HepG2 (cell line): ENCODE measurements at regions not wholly inside any gene's neighbourhood (a gene's known extent, or its start where the extent isn't known, plus 50 kb on each side); places are given as distances from the start of the nearest gene placed in this dataset.

Experiments used
- ATAC-seq: fragments of 200-7000 bp; cut with Tn5 transposase; 3 replicates; pipeline ENCODE4 v1.9.1; 2020; ENCODE audit warnings: mild to moderate bottlenecking, moderate library complexity
- BruUV-seq: library from RNA; stranded (reverse); fragments of 400-500 nt; replicated peaks from 2 replicates; lab custom pipeline; 2021; lab: Mats Ljungman, UMichigan
- CTCF ChIA-PET: fragments of 300-600 bp; formaldehyde crosslinking; extraction: SDS; loops from one replicate; lab custom pipeline; 2021; ENCODE audit warnings: low total read pairs, inconsistent platforms, low intra/inter-chr PET ratio; lab: Yijun Ruan, JAX
- POLR2A ChIA-PET: fragments of 350-600 bp; sonication (Branson Sonifier 250); formaldehyde crosslinking; loops from one replicate; lab custom pipeline; 2020; ENCODE audit warnings: antibody characterized with exemption, inconsistent platforms; lab: Yijun Ruan, JAX
- DNase-seq: peaks from one replicate; pipeline ENCODE4 v3.0.0-alpha.2; 2015; ENCODE audit warnings: low spot score
- FAIRE-seq: peaks from 3 replicates; lab custom pipeline; 2011; peaks lifted over from hg19 to GRCh38; lab: Jason Lieb, UNC
- H2AFZ ChIP-seq: one replicate; pipeline ENCODE4 v1.6.1; 2011; ENCODE audit warnings: low read length, inconsistent platforms
- H3K27ac ChIP-seq: fragments of 300-600 bp; 3 replicates; pipeline ENCODE4 v1.8.0; 2011; ENCODE audit warnings: mixed run types, mild to moderate bottlenecking, mixed read lengths, low read length, inconsistent platforms; ENCODE audit not compliant: insufficient read depth; ENCODE audit errors: extremely low read length
- H3K27me3 ChIP-seq, 2 experiments: fragments of 200-600 bp in 1 of 2; 2 replicates in 1 of 2; 3 replicates in 1 of 2; pipeline versions ENCODE4 v1.6.0 to v1.8.0; 2011; ENCODE audit warnings: low read length in 2 of 2, mild to moderate bottlenecking in 2 of 2, moderate library complexity in 2 of 2, inconsistent platforms in 1 of 2; ENCODE audit not compliant: insufficient read depth in 2 of 2, control insufficient read depth in 1 of 2
- H3K36me3 ChIP-seq, 2 experiments: fragments of 200-600 bp in 1 of 2; replicated peaks in 1 of 2; 2 replicates in 1 of 2; 3 replicates in 1 of 2; pipeline versions ENCODE4 v1.5.1 to v1.8.0; 2011; ENCODE audit warnings: low read length in 2 of 2, inconsistent platforms in 1 of 2; ENCODE audit not compliant: insufficient read depth in 2 of 2, control insufficient read depth in 1 of 2
- H3K4me1 ChIP-seq: 2 replicates; pipeline ENCODE4 v1.5.1; 2012; ENCODE audit warnings: low read length, inconsistent platforms; ENCODE audit not compliant: insufficient read depth
- H3K4me2 ChIP-seq: 2 replicates; pipeline ENCODE4 v1.6.0; 2011; ENCODE audit warnings: low read depth, low read length, inconsistent platforms
- H3K4me3 ChIP-seq, 3 experiments: fragments of 200-600 bp in 1 of 3; sonication (generic), shearing (Covaris generic) in 1 of 3; replicated peaks in 1 of 3; 2 replicates each; pipeline ENCODE4 v1.5.1; 2011 to 2016; ENCODE audit warnings: low read length in 3 of 3, inconsistent platforms in 2 of 3, low read depth in 2 of 3, mild to moderate bottlenecking in 2 of 3, control low read depth in 1 of 3, mixed read lengths in 1 of 3; ENCODE audit not compliant: insufficient read depth in 1 of 3
- H3K79me2 ChIP-seq: one replicate; pipeline ENCODE4 v1.6.1; 2011; ENCODE audit warnings: low read length, inconsistent platforms; ENCODE audit not compliant: insufficient read depth
- H3K9ac ChIP-seq: 2 replicates; pipeline ENCODE4 v1.6.0; 2011; ENCODE audit warnings: mild to moderate bottlenecking, low read depth, low read length, inconsistent platforms; ENCODE audit not compliant: insufficient read depth
- H3K9me3 ChIP-seq: 2 replicates; pipeline ENCODE4 v1.5.1; 2012; ENCODE audit warnings: mild to moderate bottlenecking, low read length
- H4K20me1 ChIP-seq: 2 replicates; pipeline ENCODE4 v1.6.0; 2011; ENCODE audit warnings: inconsistent platforms, mild to moderate bottlenecking, low read length, moderate library complexity; ENCODE audit not compliant: insufficient read depth
- BHLHE40 ChIP-seq: IDR thresholded peaks from 2 replicates; pipeline ENCODE4 v1.6.1; 2011; ENCODE audit warnings: low read length, improper control_type of control experiment
- ETV5 ChIP-seq: IDR thresholded peaks from 2 replicates; pipeline ENCODE4 v1.6.1; 2018; ENCODE audit warnings: missing biosample characterization, missing genetic modification reagents, inconsistent platforms, borderline replicate concordance
- HNRNPLL ChIP-seq: fragments of 200-400 bp; formaldehyde crosslinking; IDR thresholded peaks from 2 replicates; pipeline ENCODE4 v1.6.1; 2017; ENCODE audit warnings: mild to moderate bottlenecking, low read depth, low read length; ENCODE audit not compliant: poor library complexity, severe bottlenecking
- SOX6 ChIP-seq, 2 experiments: fragments of 450-650 bp in 1 of 2; sonication (generic) in 1 of 2; formaldehyde crosslinking in 1 of 2; IDR thresholded peaks; 2 replicates each; pipeline versions ENCODE4 v1.4.0 to v1.6.1; 2017 to 2020; ENCODE audit warnings: antibody characterized with exemption in 1 of 2, mild to moderate bottlenecking in 1 of 2, missing genetic modification reagents in 1 of 2
- ZMYM2 ChIP-seq: sonication (generic); formaldehyde crosslinking; IDR thresholded peaks from 2 replicates; pipeline ENCODE4 v1.8.0; 2022; ENCODE audit warnings: mild to moderate bottlenecking, missing genetic modification reagents
- ZNF329 ChIP-seq: sonication (generic); formaldehyde crosslinking; IDR thresholded peaks from 2 replicates; pipeline ENCODE4 v1.9.0; 2021; ENCODE audit warnings: low read depth, mild to moderate bottlenecking, missing genetic modification reagents
- ZNF550 ChIP-seq: sonication (generic); formaldehyde crosslinking; IDR thresholded peaks from 2 replicates; pipeline ENCODE4 v1.4.0; 2020; ENCODE audit warnings: mild to moderate bottlenecking, missing genetic modification reagents, borderline replicate concordance
- ZNF589 ChIP-seq: sonication (generic); formaldehyde crosslinking; conservative IDR thresholded peaks from 2 replicates; pipeline ENCODE4 v1.8.0; 2022; ENCODE audit warnings: mild to moderate bottlenecking, moderate library complexity, missing genetic modification reagents
- ZNF598 ChIP-seq: sonication (generic); formaldehyde crosslinking; IDR thresholded peaks from 2 replicates; pipeline ENCODE4 v1.5.1; 2020; ENCODE audit warnings: mild to moderate bottlenecking, missing genetic modification reagents, borderline replicate concordance
- ZNF704 ChIP-seq: sonication (generic); formaldehyde crosslinking; IDR thresholded peaks from 2 replicates; pipeline ENCODE4 v1.8.1; 2023; ENCODE audit warnings: mild to moderate bottlenecking, inconsistent platforms, moderate library complexity, missing genetic modification reagents, borderline replicate concordance
- WGBS: methylation state at CpG from one replicate; pipeline ENCODE4 v1.1.6; 2017; ENCODE audit warnings: low lambda C conversion rate; 5-methylcytosine and 5-hydroxymethylcytosine counted together
- in situ Hi-C: cut with HindIII; loops from 2 replicates; pipeline ENCODE4 v1.10.0; 2017; ENCODE audit warnings: low pct_unique_long_range_greater_than_20kb; ENCODE audit not compliant: extremely low pct_ligation_motif_present
- intact Hi-C: fragments of 100-400 bp; cut with micrococcal nuclease; formaldehyde crosslinking; loops from one replicate; pipeline ENCODE4 v1.10.0; 2022; ENCODE audit not compliant: unreplicated experiment

DNA sequence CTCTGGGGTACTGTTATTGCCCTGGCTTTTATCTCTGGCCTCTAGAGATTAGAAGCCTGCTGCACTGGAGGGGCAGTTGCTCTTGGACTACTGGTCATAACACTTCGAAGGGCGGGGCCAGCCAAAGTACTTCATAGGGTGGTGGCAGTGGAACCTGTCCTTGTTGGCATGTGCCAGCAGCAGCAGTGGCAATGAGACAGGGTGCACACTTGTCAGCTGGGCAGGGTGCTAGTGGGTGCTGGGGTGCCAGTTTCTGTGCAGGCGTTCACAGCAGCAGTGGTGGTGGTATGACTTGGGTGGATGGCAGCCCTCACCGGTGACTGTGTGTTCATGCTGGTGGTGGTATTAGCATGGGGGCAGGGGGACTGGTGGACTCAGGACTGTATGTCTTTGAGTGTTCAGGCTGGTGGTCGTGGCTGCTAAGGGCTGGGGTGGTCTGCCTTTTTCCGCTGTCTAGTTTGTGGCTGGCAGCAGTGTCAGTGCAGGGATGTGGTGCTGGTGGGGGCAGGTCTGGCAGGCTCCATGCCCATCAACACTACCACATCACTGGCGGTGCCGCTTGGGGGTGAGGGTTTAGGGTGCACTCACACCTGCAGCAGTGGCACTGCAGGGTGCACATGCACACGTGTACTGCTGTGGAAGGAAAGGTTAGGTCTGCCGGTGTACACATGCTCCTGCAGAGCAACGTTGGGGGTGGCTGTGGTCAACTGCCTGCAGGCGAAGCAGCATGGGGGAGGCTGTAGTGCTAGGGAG lies 176.1 kb upstream of the CDC14C start (continued):
- no peak for TF ChIP-seq ZNF550
- no peak for TF ChIP-seq SOX6 (IDR thresholded peaks at IDR 0.05)
- no peak for TF ChIP-seq SOX6 (CRISPR knock-in tag; IDR thresholded peaks at IDR 0.05)

- POLR2A ChIA-PET = no interaction called here
- no peak for FAIRE-seq
- Histone ChIP-seq H4K20me1 (no peaks in the 10 kb centered on the region), H2AFZ (no peak overlapping the region), H3K79me2 (no peaks in the 10 kb centered on the region), H3K27me3 (no peaks in the 10 kb centered on the region), H3K36me3 (no peaks in the 10 kb centered on the region), H3K9ac (no peak overlapping the region), H3K4me3 (no peak overlapping the region), H3K4me1 (no peaks in the 10 kb centered on the region), H3K4me2 (no peak overlapping the region), H3K27ac (no peak overlapping the region), H3K9me3 (no peaks in the 10 kb centered on the region)
- DNase-seq = no peak
- in situ Hi-C loops = no loop called here
- CTCF ChIA-PET = no interaction called here
- no peak for TF ChIP-seq ZNF589
- no peak for TF ChIP-seq ZNF329
- TF ChIP-seq ZMYM2 = no peak
- no peak for TF ChIP-seq ZNF598 (CRISPR knock-in tag)
- no peak for TF ChIP-seq HNRNPLL
- no peak for TF ChIP-seq ZNF704 (CRISPR knock-in tag)
- TF ChIP-seq ETV5 (CRISPR knock-in tag) = no peak
- no peak for TF ChIP-seq BHLHE40
- intact Hi-C loops = no loop called here
- BruUV-seq = no TSS peak
- WGBS = 2% methylated on average over 3 of the region's 3 CpGs
- no peak for ATAC-seq
Observed at GRCh38 chr7:48755061-48755555, 169.2 kb upstream of the CDC14C start.
